Cardiac muscle cell (in vitro differentiated cells and primary cell): ENCODE measurements at regions not wholly inside any gene's neighbourhood (a gene's known extent, or its start where the extent isn't known, plus 50 kb on each side); places are given as distances from the start of the nearest gene placed in this dataset.

ENCODE experiments used
- DNase-seq, 2 donors: peaks; one replicate each; pipeline versions ENCODE4 v3.0.0 to v3.0.0-alpha.2; 2010 to 2017; ENCODE audit warnings: low read depth in 1 of 2, low spot score in 1 of 2
- H3K27ac ChIP-seq: fragments of 200-600 bp; sonication (generic); 2 replicates; pipeline ENCODE4 v1.5.1; 2016
- H3K27me3 ChIP-seq: fragments of 200-600 bp; sonication (generic); 2 replicates; pipeline ENCODE4 v1.6.0; 2016; ENCODE audit warnings: control low read depth
- H3K36me3 ChIP-seq: fragments of 200-600 bp; sonication (generic); 2 replicates; pipeline ENCODE4 v1.5.1; 2016; ENCODE audit warnings: control low read depth
- H3K4me1 ChIP-seq: fragments of 200-600 bp; sonication (generic); 2 replicates; pipeline ENCODE4 v1.8.1; 2017; ENCODE audit warnings: low read depth, mild to moderate bottlenecking, mixed run types
- H3K4me3 ChIP-seq: fragments of 200-600 bp; sonication (generic); 2 replicates; pipeline ENCODE4 v1.5.1; 2016; ENCODE audit warnings: mild to moderate bottlenecking
- H3K9me3 ChIP-seq: fragments of 200-600 bp; sonication (generic); 2 replicates; pipeline ENCODE4 v1.5.1; 2017; ENCODE audit warnings: low read depth, mild to moderate bottlenecking, control low read depth
- CTCF ChIP-seq: IDR thresholded peaks from 2 replicates; pipeline ENCODE4 v1.5.1; 2012; ENCODE audit warnings: low read depth, mild to moderate bottlenecking, low read length

GRCh38 chr12:93102744-93103143 lies 173.6 kb upstream of the EEA1 start:
- Histone ChIP-seq H3K36me3 (no peaks in the 10 kb centered on the region), H3K27me3 (no peaks in the 10 kb centered on the region), H3K9me3 (no peaks in the 10 kb centered on the region), H3K4me1 (peaks cover 8% of the 10 kb centered on the region), H3K4me3 (no peak overlapping the region), H3K27ac (no peak overlapping the region)
- DNase-seq, result no peak
- TF ChIP-seq CTCF, result no peak

GRCh38 chr12:93103154-93103553 lies 174.1 kb upstream of the EEA1 start:
- H3K27ac ChIP-seq, result no peak overlapping the region
- peaks cover 12% of the 10 kb centered on the region for H3K4me1 ChIP-seq
- H3K9me3 ChIP-seq, result no peaks in the 10 kb centered on the region
- H3K27me3 ChIP-seq, result no peaks in the 10 kb centered on the region
- TF ChIP-seq CTCF, result no peak
- DNase-seq, result no peak
- H3K36me3 ChIP-seq, result no peaks in the 10 kb centered on the region
- H3K4me3 ChIP-seq, result no peak overlapping the region

- H3K27ac ChIP-seq, result no peak overlapping the region
- DNase-seq, result no peak
- peaks cover 26% of the 10 kb centered on the region for H3K4me1 ChIP-seq
- H3K36me3 ChIP-seq, result no peaks in the 10 kb centered on the region
- no peaks in the 10 kb centered on the region for H3K27me3 ChIP-seq
- H3K4me3 ChIP-seq, result no peak overlapping the region
- TF ChIP-seq CTCF, result no peak
- H3K9me3 ChIP-seq, result no peaks in the 10 kb centered on the region
Measured at GRCh38 chr12:93104535-93104934, 175.4 kb upstream of the EEA1 start.

- Histone ChIP-seq H3K4me3 (no peak overlapping the region), H3K27ac (peak overlapping the region; percentile 64), H3K36me3 (no peaks in the 10 kb centered on the region), H3K4me1 (peaks cover 29% of the 10 kb centered on the region), H3K9me3 (no peaks in the 10 kb centered on the region), H3K27me3 (no peaks in the 10 kb centered on the region)
- no peak for TF ChIP-seq CTCF
- no peak for DNase-seq
Measured at GRCh38 chr12:93106910-93107309, 177.8 kb upstream of the EEA1 start.

GRCh38 chr12:93107514-93108312 lies 178.6 kb upstream of the EEA1 start:
- peaks cover 33% of the 10 kb centered on the region for H3K4me1 ChIP-seq
- H3K27ac ChIP-seq, result peak overlapping the region; percentile 64
- DNase-seq, result no peak
- no peak overlapping the region for H3K4me3 ChIP-seq
- no peaks in the 10 kb centered on the region for H3K9me3 ChIP-seq
- H3K27me3 ChIP-seq, result no peaks in the 10 kb centered on the region
- TF ChIP-seq CTCF, result no peak
- H3K36me3 ChIP-seq, result no peaks in the 10 kb centered on the region
